ENCODE measurements at regions not wholly inside any gene's neighbourhood (a gene's known extent, or its start where the extent isn't known, plus 50 kb on each side); places are given as distances from the start of the nearest gene placed in this dataset.
"Not testable (repeated sequence)": the region's sequence is repeated elsewhere in the genome, so short reads cannot be mapped to it uniquely, and the experiment has no call there.

DNA sequence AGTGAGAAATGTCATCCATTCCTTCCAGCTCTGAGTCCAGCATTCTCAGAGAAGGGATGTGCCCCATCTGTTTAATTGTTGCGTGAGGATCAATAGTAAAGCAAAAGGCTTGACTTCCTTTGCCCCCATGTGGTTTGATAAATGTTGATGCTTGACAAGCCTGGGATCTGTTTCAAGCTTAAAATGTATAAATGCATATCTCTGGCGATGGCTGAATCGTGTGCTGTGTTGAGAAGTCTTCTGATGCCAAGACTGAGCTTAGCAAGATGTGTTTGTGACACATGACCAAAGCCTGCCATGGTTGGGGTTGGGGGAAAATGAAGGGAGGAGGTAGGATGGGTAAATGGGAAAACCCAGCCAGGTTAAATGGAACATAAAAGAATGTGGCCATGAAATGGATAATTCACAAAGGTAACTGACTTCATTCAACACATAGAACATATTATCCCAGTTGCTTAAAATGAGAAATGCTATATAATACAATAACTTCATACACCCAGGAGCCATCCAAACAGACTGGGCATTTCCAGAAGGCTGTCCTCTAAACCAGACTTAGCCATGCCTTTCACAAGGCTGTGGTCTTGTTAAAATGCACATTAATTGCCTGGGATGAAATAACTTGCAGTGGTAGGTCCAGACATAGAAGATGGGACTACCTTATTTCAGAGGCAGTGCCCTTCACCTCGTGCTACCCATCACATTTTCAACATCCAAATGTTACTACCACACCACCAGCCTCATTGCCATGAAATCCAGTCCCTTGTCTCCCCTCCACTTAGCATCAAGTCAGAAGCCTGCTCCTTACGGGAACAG lies 147.3 kb upstream of the PDE1C start:
- no peak for DNase-seq (ENCODE audit: low read depth)
- H3K4me3 ChIP-seq (ENCODE audit: low read length): no peak overlapping the region
- TF ChIP-seq, protein P1, sequence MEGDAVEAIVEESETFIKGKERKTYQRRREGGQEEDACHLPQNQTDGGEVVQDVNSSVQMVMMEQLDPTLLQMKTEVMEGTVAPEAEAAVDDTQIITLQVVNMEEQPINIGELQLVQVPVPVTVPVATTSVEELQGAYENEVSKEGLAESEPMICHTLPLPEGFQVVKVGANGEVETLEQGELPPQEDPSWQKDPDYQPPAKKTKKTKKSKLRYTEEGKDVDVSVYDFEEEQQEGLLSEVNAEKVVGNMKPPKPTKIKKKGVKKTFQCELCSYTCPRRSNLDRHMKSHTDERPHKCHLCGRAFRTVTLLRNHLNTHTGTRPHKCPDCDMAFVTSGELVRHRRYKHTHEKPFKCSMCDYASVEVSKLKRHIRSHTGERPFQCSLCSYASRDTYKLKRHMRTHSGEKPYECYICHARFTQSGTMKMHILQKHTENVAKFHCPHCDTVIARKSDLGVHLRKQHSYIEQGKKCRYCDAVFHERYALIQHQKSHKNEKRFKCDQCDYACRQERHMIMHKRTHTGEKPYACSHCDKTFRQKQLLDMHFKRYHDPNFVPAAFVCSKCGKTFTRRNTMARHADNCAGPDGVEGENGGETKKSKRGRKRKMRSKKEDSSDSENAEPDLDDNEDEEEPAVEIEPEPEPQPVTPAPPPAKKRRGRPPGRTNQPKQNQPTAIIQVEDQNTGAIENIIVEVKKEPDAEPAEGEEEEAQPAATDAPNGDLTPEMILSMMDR (conservative IDR thresholded peaks at IDR 0.05; ENCODE audit: low read length): no peak

DNA sequence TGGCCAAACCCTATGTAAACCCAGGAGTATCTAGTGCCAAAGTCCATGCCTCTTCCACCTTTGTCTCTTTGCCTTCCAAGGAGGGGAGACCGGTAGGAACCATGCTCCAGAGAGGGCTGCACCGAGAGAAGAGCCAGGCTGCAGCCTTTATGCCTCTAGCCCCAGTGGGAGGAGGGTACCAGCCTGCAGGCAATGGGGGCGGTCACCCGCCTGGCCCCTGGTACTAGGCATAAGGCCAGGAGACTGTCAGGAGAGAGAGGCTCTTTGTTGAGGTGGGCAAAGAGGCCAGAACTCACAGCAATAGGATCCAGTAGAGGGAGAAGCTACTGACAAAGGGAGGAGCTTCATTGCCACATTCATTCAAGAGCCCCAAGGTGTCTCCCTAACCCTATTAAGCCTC lies 146.6 kb upstream of the PDE1C start:
- no peak for DNase-seq (ENCODE audit: low read depth)
- TF ChIP-seq, protein P1 (conservative IDR thresholded peaks at IDR 0.05; ENCODE audit: low read length): no peak
- no peak overlapping the region for H3K4me3 ChIP-seq (ENCODE audit: low read length)

DNA sequence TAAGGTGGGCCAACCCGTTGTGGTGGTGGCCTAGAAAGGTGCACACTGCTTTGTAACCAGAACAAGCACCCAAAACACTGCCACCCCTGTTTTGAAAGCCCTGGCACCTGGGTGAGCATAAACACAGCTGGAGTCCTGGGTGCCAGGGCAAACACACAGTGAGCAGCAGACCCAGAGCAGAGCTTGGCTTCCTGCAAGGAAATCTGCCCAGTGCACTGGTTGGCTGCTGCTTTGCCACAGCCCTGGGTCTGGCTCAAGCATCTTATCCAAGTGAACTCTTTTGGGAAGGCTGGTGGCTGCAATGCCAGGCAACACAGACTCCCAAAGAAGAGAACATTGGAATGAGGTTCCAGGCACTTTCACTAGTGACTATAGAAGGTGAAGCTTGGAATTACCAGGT lies 145.5 kb upstream of the PDE1C start:
- H3K4me3 ChIP-seq (ENCODE audit: low read length): no peak overlapping the region
- DNase-seq (ENCODE audit: low read depth): no peak
- TF ChIP-seq, protein P1 (conservative IDR thresholded peaks at IDR 0.05; ENCODE audit: low read length): no peak

DNA sequence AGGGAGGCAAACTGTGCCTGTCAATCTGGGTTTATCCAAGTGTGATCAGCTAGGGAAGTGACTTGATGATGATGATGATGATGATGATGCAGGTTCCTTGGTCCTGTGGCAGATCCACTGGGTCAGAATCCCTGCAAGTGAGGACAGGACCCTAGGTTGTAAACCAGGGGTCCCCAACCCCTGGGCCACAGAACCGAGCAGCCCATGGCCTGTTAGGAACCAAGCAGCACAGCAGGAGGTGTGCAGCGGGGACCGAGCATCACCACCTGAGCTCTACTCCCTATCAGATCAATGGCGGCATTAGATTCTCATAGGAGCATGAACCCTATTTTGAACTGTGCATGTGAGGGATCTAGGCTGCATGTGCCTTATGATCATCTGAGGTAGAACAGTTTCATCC lies 144.7 kb upstream of the PDE1C start:
- H3K4me3 ChIP-seq (ENCODE audit: low read length): no peak overlapping the region
- TF ChIP-seq, protein P1 (conservative IDR thresholded peaks at IDR 0.05; ENCODE audit: low read length): no peak
- DNase-seq (ENCODE audit: low read depth): no peak

DNA sequence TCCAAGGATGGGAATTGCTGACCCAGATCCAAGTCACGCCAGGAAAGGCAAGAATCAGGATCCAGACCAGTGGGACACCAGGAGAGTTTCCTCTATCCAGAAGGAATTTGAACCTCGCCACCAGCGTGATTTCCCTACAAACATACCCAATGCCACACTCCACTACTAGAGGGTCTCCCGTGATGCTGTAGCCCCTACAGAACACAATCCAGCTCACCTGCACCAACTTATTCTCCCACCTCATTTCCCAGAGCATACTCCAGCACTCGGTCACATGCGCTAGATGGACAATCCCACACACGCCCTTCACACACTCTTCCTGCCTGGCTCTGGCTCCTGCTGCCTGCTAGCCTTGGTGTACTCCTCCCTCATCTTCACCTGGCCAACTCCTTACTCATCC lies 142.1 kb upstream of the PDE1C start:
- no peak overlapping the region for H3K4me3 ChIP-seq (ENCODE audit: low read length)
- DNase-seq (ENCODE audit: low read depth): no peak
- TF ChIP-seq, protein P1 (conservative IDR thresholded peaks at IDR 0.05; ENCODE audit: low read length): no peak

DNA sequence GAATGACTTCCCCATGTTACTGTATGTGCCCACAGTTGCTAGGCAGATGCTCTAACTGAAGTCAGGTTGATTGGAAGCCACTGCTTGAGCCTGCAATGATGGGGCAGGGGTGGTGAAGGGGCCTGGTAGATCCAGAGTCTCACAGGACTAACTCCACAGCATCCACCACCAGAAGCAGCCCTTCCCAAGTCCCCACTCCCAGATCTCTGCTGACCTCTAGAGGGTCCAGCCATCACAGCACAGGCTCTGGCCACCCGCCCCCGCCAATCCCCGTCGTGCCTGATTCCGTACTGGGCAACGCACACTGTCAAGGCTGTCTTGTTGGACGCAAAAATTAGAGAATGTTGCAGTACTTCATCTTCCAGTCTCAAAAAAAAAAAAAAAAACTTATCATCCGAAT lies 136.8 kb upstream of the PDE1C start:
- peak; percentile 3 for DNase-seq (ENCODE audit: low read depth)
- TF ChIP-seq, protein P1 (conservative IDR thresholded peaks at IDR 0.05; ENCODE audit: low read length): peak; percentile 38
- H3K4me3 ChIP-seq (ENCODE audit: low read length): no peak overlapping the region

DNA sequence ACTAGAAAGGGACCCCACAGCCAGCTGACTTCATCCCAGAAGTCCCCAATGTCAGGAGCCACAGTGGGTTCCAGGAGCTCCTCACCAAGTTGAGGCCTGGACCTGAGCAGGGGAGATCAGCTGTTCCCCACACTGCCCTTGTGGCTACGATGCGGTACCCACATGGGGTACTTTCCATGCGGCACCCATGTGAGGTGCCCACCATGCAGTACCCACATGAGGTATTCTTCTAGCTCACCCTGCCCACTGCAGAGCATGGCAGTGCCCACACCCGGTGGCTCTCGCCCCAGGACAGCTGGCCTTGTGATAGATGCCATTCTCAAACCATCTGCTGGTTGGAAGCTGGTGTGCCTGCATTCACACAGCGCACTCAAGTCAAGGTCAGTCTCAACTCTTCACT lies 136.3 kb upstream of the PDE1C start:
- TF ChIP-seq, protein P1 (conservative IDR thresholded peaks at IDR 0.05; ENCODE audit: low read length): no peak
- DNase-seq (ENCODE audit: low read depth): no peak

DNA sequence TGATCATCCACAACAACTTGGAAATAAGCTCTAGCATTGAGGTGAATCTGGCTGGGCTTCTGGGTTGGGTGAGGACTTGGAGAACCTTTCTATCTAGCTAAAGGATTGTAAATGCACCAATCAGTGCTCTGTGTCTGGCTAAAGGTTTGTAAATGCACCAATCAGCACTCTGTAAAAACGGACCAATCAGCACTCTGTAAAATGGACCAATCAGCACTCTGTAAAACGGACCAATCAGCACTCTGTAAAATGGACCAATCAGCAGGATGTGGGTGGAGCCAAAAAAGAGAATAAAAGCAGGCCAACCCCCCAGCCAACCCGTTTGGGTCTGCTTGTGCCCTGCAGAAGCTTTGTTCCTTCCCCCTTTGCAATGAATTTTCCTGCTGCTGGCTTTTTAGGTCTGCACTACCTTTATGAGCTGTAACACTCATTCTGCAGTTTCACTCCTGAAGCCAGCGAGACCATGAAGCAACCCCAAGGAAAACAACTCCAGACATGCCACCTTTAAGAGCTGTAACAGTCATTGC lies 135.2 kb upstream of the PDE1C start:
- H3K4me3 ChIP-seq (ENCODE audit: low read length); DNase-seq (ENCODE audit: low read depth): not testable (repeated sequence)

More for the DNA sequence above, 136.3 kb upstream of the PDE1C start:
- no peak overlapping the region for H3K4me3 ChIP-seq (ENCODE audit: low read length)
